Activated naive CD4-positive, alpha-beta T cell treated with anti-CD3 and anti-CD28 coated beads for 36 hours (primary cell): ENCODE measurements at regions not wholly inside any gene's neighbourhood (a gene's known extent, or its start where the extent isn't known, plus 50 kb on each side); places are given as distances from the start of the nearest gene placed in this dataset.

ENCODE experiments used
- CTCF ChIA-PET: fragments of 350-600 bp; sonication (Branson Sonifier 250); formaldehyde crosslinking; loops from one replicate; lab custom pipeline; 2021; ENCODE audit warnings: antibody characterized with exemption; lab: Charles Lee
- DNase-seq: peaks from one replicate; pipeline ENCODE4 v3.0.0-alpha.2; 2020
- H3K27ac Mint-ChIP-seq: one replicate; pipeline ENCODE4 v1.8.0; 2021; ENCODE audit warnings: mild to moderate bottlenecking, mixed read lengths
- H3K27me3 Mint-ChIP-seq: one replicate; pipeline ENCODE4 v1.8.0; 2021; ENCODE audit warnings: low read depth, mixed read lengths
- H3K36me3 Mint-ChIP-seq: one replicate; pipeline ENCODE4 v1.8.0; 2021; ENCODE audit warnings: low read depth, mixed read lengths
- H3K4me1 Mint-ChIP-seq: one replicate; pipeline ENCODE4 v1.8.0; 2021; ENCODE audit warnings: low read depth, mixed read lengths
- H3K4me3 Mint-ChIP-seq: one replicate; pipeline ENCODE4 v1.8.0; 2021; ENCODE audit warnings: mild to moderate bottlenecking, moderate library complexity, mixed read lengths
- H3K9me3 Mint-ChIP-seq: one replicate; pipeline ENCODE4 v1.8.0; 2021; ENCODE audit warnings: mixed read lengths
- intact Hi-C: fragments of 100-400 bp; cut with micrococcal nuclease; formaldehyde crosslinking; loops from one replicate; pipeline ENCODE4 v1.15.1; 2023

DNA sequence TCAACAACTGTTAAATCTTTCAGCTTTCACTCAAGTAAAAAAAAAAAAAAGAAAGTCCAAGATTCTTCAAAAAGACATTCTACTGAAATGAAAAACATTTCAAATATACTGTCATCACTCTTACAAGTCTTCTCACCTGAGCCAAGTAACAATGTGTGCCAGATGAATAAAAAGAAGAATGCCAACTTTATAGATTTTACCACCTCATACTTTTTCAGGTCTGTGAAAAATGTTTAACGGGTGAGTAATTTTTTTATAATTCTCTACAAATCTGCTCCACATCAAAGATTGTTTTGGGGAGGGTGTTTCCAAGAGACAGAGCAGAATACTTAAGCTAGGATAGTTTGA is 181.0 kb upstream of the BMP4 start:
- CTCF ChIA-PET, result interaction anchor here (0.7 kb wide), 1 partner anchor 40 kb away, joined by 3 read pairs; no protein-coding TSS in a partner anchor
- Mint-ChIP-seq H3K27me3 (peaks cover 6% of the 10 kb centered on the region), H3K4me1 (no peaks in the 10 kb centered on the region), H3K27ac (no peak overlapping the region), H3K4me3 (no peak overlapping the region), H3K36me3 (no peaks in the 10 kb centered on the region), H3K9me3 (no peaks in the 10 kb centered on the region)
- intact Hi-C loops, result no loop called here
- DNase-seq, result no peak

DNA sequence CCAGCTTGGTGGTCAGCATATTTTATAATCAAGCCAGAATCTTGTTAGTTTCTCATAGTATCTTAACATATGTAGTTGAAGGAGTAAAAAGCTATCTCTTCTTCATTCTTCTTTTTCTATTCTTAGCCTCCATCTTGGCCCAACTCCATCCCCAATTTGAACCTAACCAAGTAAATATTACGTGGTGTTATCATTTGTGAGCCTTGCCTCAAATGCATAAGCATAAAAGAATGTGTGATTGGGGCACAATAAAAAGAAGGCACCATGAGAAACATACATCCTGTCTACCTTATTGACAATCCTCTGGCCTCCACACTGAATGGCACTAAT is 181.4 kb upstream of the BMP4 start:
- Mint-ChIP-seq H3K4me1 (no peaks in the 10 kb centered on the region), H3K27me3 (peaks cover 6% of the 10 kb centered on the region), H3K27ac (no peak overlapping the region), H3K4me3 (no peak overlapping the region), H3K36me3 (no peaks in the 10 kb centered on the region), H3K9me3 (no peaks in the 10 kb centered on the region)
- DNase-seq, result no peak
- intact Hi-C loops, result no loop called here
- CTCF ChIA-PET, result no interaction called here

DNA sequence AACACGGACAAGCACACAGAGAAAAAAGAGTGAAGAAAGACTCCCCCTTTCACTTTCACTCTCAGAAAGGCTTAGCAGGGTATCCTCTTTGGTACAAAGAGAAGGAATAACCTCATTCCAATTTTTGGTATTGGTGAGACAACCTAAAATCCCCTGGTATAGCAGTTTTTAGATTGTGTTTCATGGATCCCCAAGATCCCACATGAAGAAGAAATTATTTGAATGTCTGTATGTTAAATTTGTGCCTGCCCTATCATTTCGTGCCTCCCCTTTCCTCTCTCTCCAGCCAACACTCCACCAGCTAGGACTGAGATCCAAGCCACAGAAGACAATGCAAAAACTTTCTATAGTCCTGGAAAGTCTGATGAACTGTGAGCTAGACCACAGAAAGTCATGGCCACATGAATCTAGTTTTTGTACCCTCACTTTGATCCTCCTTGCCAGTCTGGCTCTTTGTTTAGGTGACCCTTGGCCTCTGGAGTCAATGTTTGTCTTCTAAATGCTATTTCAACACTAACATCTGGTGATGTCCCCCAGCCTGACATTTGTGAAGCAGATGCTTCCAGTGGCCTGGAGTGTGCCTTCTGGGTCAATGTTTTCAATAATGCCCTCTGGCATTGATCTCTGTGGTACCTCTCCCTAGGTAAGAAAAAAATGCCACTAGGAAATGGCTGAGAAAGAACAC is 181.9 kb upstream of the BMP4 start:
- Mint-ChIP-seq H3K9me3 (no peaks in the 10 kb centered on the region), H3K4me3 (no peak overlapping the region), H3K27ac (no peak overlapping the region), H3K36me3 (no peaks in the 10 kb centered on the region), H3K4me1 (no peaks in the 10 kb centered on the region), H3K27me3 (peaks cover 8% of the 10 kb centered on the region)
- no peak for DNase-seq
- CTCF ChIA-PET, result no interaction called here
- intact Hi-C loops, result no loop called here

DNA sequence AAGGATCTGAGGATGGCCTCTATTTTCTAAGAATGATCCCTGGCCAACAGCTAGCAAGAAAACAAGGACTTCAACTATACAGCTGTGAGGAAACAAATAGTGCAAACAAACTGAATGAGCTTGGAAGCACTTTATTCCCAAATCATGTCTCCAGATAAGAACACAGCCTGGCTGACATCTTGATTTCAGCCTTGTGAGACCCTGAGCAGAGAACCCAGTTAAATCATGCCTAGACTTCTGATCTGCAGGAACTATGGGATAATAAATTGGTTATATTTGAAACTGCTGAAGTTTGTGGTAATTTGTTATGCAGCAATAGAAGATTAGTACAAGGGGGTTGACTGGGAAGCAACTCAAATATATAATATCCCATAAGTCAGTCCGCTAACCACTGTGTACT is 183.9 kb upstream of the BMP4 start:
- no peak for DNase-seq
- no peaks in the 10 kb centered on the region for H3K36me3 Mint-ChIP-seq
- no peaks in the 10 kb centered on the region for H3K4me1 Mint-ChIP-seq
- CTCF ChIA-PET, result interaction anchor here (0.6 kb wide), 1 partner anchor 1240 kb away, joined by 3 read pairs; no protein-coding TSS in a partner anchor
- peaks cover 9% of the 10 kb centered on the region for H3K27me3 Mint-ChIP-seq
- no peak overlapping the region for H3K4me3 Mint-ChIP-seq
- no peaks in the 10 kb centered on the region for H3K9me3 Mint-ChIP-seq
- H3K27ac Mint-ChIP-seq, result no peak overlapping the region
- intact Hi-C loops, result no loop called here

DNA sequence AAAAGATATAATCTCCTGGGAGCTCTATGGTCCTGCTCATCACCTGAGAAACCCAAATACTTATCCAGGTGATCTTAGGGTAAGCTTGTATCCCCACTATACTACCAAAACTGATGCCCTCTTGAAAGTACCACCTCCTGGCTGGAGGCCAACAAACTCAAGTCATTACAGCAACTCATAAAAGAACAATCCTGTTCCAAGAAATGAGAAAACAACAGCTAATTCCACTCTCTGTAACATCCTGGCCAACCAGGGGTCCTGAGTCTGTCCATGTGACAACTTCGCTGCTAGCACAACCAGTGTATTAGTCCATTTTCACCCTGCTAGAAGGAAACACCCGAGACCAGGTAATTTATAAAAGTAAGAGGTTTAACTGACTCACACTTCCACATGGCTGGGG is 190.0 kb upstream of the BMP4 start:
- CTCF ChIA-PET, result interaction anchor here (0.6 kb wide), 1 partner anchor 28 kb away, joined by 3 read pairs; no protein-coding TSS in a partner anchor
- no peak overlapping the region for H3K27ac Mint-ChIP-seq

GRCh38 chr14:54147282-54147681 is 190.7 kb upstream of the BMP4 start:
- H3K27ac Mint-ChIP-seq, result no peak overlapping the region
- DNase-seq, result no peak
- H3K4me1 Mint-ChIP-seq, result no peaks in the 10 kb centered on the region
- peaks cover 15% of the 10 kb centered on the region for H3K9me3 Mint-ChIP-seq
- peaks cover 3% of the 10 kb centered on the region for H3K27me3 Mint-ChIP-seq
- H3K4me3 Mint-ChIP-seq, result no peak overlapping the region
- intact Hi-C loops, result no loop called here
- CTCF ChIA-PET, result interaction anchor here (1.4 kb wide), 1 partner anchor 28 kb away, joined by 3 read pairs; no protein-coding TSS in a partner anchor
- no peaks in the 10 kb centered on the region for H3K36me3 Mint-ChIP-seq

More for the DNA sequence above, 190.0 kb upstream of the BMP4 start:
- no peak overlapping the region for H3K4me3 Mint-ChIP-seq
- no peaks in the 10 kb centered on the region for H3K36me3 Mint-ChIP-seq
- no peak for DNase-seq
- intact Hi-C loops, result no loop called here
- peaks cover 5% of the 10 kb centered on the region for H3K27me3 Mint-ChIP-seq
- H3K9me3 Mint-ChIP-seq, result peaks cover 15% of the 10 kb centered on the region
- no peaks in the 10 kb centered on the region for H3K4me1 Mint-ChIP-seq

DNA sequence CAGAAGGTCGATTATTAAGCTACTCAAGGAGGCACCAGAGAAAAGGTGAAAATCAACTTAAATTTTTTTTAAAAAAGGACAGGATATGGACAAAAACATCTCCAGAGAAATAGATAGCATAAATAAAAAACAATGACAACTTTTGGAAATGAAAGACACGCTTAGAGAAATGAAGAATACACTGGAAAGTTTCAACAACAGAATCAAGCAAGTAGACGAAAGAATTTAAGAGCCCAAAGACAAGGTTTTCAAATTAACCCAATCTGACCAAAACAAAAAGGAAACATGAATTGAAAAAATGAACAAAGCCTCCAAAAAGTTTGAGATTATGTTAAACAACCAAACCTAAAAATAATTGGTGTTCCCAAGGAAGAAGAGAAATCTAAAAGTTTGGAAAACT is 191.1 kb upstream of the BMP4 start:
- no peaks in the 10 kb centered on the region for H3K36me3 Mint-ChIP-seq
- DNase-seq, result no peak
- CTCF ChIA-PET, result interaction anchor here (1.4 kb wide), 1 partner anchor 27 kb away, joined by 3 read pairs; no protein-coding TSS in a partner anchor
- intact Hi-C loops, result no loop called here
- H3K4me1 Mint-ChIP-seq, result no peaks in the 10 kb centered on the region
- peaks cover 15% of the 10 kb centered on the region for H3K9me3 Mint-ChIP-seq
- no peak overlapping the region for H3K27ac Mint-ChIP-seq
- H3K4me3 Mint-ChIP-seq, result no peak overlapping the region
- peaks cover 3% of the 10 kb centered on the region for H3K27me3 Mint-ChIP-seq

DNA sequence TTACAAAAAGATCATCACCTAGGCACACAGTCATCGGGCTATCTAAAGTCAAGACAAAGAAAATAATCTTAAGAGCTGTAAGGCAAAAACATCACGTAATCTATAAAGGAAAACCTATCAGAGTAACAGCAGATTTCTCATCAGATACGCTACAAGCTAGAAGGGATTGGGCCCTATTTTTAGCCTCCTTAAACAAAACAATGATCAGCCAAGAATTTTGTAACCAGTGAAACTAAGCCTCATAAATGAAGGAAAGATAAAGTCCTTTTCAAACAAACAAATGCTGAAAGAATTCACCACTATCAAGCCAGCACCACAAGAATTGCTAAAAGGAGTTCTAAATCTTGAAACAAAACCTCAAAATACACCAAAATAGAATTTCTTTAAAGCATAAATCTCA is 191.6 kb upstream of the BMP4 start:
- no peak overlapping the region for H3K4me3 Mint-ChIP-seq
- H3K27ac Mint-ChIP-seq, result no peak overlapping the region
- DNase-seq, result no peak
- H3K36me3 Mint-ChIP-seq, result no peaks in the 10 kb centered on the region
- peaks cover 15% of the 10 kb centered on the region for H3K9me3 Mint-ChIP-seq
- intact Hi-C loops, result no loop called here
- no peaks in the 10 kb centered on the region for H3K4me1 Mint-ChIP-seq
- H3K27me3 Mint-ChIP-seq, result peaks cover 3% of the 10 kb centered on the region
- CTCF ChIA-PET, result interaction anchor here (1.4 kb wide), 1 partner anchor 27 kb away, joined by 3 read pairs; no protein-coding TSS in a partner anchor

DNA sequence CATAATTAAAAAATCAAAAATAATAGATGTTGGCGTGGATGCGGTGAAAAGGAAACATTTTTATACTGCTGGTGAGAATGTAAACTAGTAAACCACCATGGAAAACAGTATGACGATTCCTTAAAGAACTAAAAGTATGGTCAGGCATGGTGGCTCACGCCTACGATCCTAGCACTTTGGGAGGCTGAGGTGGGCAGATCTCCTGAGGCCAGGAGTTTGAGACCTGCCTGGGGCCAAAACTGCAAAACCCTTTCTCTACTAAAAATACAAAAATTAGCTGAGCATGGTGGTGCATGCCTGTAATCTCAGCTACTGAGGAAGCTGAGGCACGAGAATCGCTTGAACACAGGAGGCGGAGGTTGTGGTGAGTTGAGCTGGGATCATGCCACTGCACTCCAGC is 195.7 kb upstream of the BMP4 start:
- Mint-ChIP-seq H3K36me3 (no peaks in the 10 kb centered on the region), H3K4me3 (no peak overlapping the region), H3K27me3 (no peaks in the 10 kb centered on the region), H3K4me1 (no peaks in the 10 kb centered on the region), H3K27ac (no peak overlapping the region), H3K9me3 (peaks cover 17% of the 10 kb centered on the region)
- intact Hi-C loops, result no loop called here
- DNase-seq, result no peak
- CTCF ChIA-PET, result no interaction called here

GRCh38 chr14:54166049-54166950 is 209.7 kb upstream of the BMP4 start:
- H3K9me3 Mint-ChIP-seq, result no peaks in the 10 kb centered on the region
- H3K27ac Mint-ChIP-seq, result no peak overlapping the region
- intact Hi-C loops, result no loop called here
- peaks cover 35% of the 10 kb centered on the region for H3K27me3 Mint-ChIP-seq
- CTCF ChIA-PET, result no interaction called here
- no peak overlapping the region for H3K4me3 Mint-ChIP-seq
- DNase-seq, result no peak
- H3K4me1 Mint-ChIP-seq, result no peaks in the 10 kb centered on the region
- no peaks in the 10 kb centered on the region for H3K36me3 Mint-ChIP-seq

GRCh38 chr14:54168489-54168888 is 211.9 kb upstream of the BMP4 start:
- intact Hi-C loops, result no loop called here
- Mint-ChIP-seq H3K9me3 (no peaks in the 10 kb centered on the region), H3K27me3 (peaks cover 32% of the 10 kb centered on the region), H3K36me3 (no peaks in the 10 kb centered on the region), H3K27ac (no peak overlapping the region), H3K4me1 (peaks cover 4% of the 10 kb centered on the region), H3K4me3 (no peak overlapping the region)
- no peak for DNase-seq
- CTCF ChIA-PET, result no interaction called here

DNA sequence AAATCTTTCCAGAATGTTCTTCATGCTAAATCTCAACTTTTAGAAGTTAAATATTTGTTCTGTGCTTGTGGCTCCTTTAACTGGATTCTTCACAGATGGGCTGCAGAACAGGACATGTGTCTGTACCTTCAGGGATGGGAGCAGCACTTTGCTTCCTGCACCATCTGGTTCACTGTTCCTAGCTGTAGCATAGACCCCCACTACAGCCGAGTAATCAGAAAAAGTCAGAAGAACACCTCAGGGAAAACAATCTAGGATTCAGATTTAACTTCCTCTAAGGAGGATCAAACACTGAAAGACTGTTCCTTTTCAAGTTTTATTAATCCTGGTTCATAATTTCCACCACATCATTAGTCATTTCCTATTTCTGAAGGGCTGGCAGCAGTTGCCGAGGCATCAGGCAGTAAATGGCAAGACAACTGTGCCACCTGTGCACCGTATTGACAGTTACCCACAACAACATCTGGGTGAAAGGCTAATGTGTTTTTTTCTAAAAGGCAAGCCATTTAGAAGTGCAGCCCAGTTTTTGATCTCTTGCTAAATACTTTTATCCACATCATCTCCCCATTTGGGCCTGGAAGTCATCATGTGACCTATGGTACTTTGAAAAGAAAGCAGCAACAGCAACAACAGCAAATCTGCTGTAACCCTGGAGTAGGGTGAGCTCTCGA is 212.8 kb upstream of the BMP4 start:
- H3K27ac Mint-ChIP-seq, result no peak overlapping the region
- CTCF ChIA-PET, result no interaction called here
- intact Hi-C loops, result no loop called here

More for the DNA sequence above, 212.8 kb upstream of the BMP4 start:
- no peak for DNase-seq
- Mint-ChIP-seq H3K4me3 (no peak overlapping the region), H3K36me3 (no peaks in the 10 kb centered on the region), H3K27me3 (peaks cover 28% of the 10 kb centered on the region), H3K4me1 (peaks cover 4% of the 10 kb centered on the region), H3K9me3 (no peaks in the 10 kb centered on the region)
